A673 (cell line): ENCODE measurements at regions not wholly inside any gene's neighbourhood (a gene's known extent, or its start where the extent isn't known, plus 50 kb on each side); places are given as distances from the start of the nearest gene placed in this dataset.

Experiments
- CTCF ChIP-seq: fragments of 300-800, 200-600 bp; sonication (generic); conservative IDR thresholded peaks from 2 replicates; pipeline ENCODE4 v1.5.1; 2017; ENCODE audit warnings: low read depth, mild to moderate bottlenecking, antibody characterized with exemption, low read length, moderate library complexity, mixed read lengths
- EZH2 ChIP-seq: fragments of 200-600 bp; sonication (generic); IDR thresholded peaks from 2 replicates; pipeline ENCODE4 v1.6.1; 2017; ENCODE audit warnings: borderline replicate concordance, low read depth, mild to moderate bottlenecking, mixed read lengths, antibody characterized with exemption, low read length; ENCODE audit not compliant: poor library complexity, severe bottlenecking

GRCh38 chr10:124320778-124321432 lies 97.8 kb downstream of the OAT start:
- TF ChIP-seq CTCF (no peak), EZH2 (no peak)
